ENCODE measurements at regions not wholly inside any gene's neighbourhood (a gene's known extent, or its start where the extent isn't known, plus 50 kb on each side); places are given as distances from the start of the nearest gene placed in this dataset.

- TF ChIP-seq CTCF (conservative IDR thresholded peaks at IDR 0.05; ENCODE audit: low read length) (no peak), EZH2phosphoT487 (IDR thresholded peaks at IDR 0.05; ENCODE audit: borderline replicate concordance) (no peak)
Measured at GRCh38 chr3:21226086-21226485, 524.9 kb downstream of the ZNF385D start.

Measured in Loucy (cell line).